ENCODE measurements at regions not wholly inside any gene's neighbourhood (a gene's known extent, or its start where the extent isn't known, plus 50 kb on each side); places are given as distances from the start of the nearest gene placed in this dataset.

- TF ChIP-seq, protein P1, sequence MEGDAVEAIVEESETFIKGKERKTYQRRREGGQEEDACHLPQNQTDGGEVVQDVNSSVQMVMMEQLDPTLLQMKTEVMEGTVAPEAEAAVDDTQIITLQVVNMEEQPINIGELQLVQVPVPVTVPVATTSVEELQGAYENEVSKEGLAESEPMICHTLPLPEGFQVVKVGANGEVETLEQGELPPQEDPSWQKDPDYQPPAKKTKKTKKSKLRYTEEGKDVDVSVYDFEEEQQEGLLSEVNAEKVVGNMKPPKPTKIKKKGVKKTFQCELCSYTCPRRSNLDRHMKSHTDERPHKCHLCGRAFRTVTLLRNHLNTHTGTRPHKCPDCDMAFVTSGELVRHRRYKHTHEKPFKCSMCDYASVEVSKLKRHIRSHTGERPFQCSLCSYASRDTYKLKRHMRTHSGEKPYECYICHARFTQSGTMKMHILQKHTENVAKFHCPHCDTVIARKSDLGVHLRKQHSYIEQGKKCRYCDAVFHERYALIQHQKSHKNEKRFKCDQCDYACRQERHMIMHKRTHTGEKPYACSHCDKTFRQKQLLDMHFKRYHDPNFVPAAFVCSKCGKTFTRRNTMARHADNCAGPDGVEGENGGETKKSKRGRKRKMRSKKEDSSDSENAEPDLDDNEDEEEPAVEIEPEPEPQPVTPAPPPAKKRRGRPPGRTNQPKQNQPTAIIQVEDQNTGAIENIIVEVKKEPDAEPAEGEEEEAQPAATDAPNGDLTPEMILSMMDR (conservative IDR thresholded peaks at IDR 0.05), result no peak
- no peak overlapping the region for H3K27ac ChIP-seq
Measured at GRCh38 chr2:238730881-238731280, 117.0 kb upstream of the TWIST2 start.

- TF ChIP-seq, protein P1 (conservative IDR thresholded peaks at IDR 0.05), result no peak
- no peak overlapping the region for H3K27ac ChIP-seq
Measured at GRCh38 chr2:238731961-238732360, 115.9 kb upstream of the TWIST2 start.

DNA sequence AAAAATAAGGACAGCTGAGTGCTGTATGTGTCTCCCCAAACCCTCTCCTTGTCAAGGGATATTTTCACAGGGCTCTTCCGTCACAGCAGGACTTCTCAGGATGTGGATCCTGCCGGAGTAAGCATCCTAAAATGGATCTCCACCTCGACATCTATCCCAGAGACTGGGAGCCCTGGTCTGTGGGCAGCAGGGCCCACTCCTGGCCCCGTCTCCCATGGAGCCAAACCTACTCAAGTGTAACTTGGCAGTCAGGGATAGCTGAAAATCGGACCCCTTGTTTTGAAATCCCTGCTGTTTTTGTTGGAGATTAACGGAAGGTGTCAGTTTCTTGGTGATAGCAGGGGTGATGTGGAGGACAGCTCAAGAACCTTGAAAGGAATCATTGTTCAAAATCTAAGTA lies 109.0 kb upstream of the TWIST2 start:
- H3K27ac ChIP-seq, result no peak overlapping the region
- TF ChIP-seq, protein P1 (conservative IDR thresholded peaks at IDR 0.05), result no peak

- H3K27ac ChIP-seq, result no peak overlapping the region
- TF ChIP-seq, protein P1 (conservative IDR thresholded peaks at IDR 0.05), result no peak
Measured at GRCh38 chr2:238739668-238740067, 108.2 kb upstream of the TWIST2 start.

- H3K27ac ChIP-seq, result no peak overlapping the region
- TF ChIP-seq, protein P1 (conservative IDR thresholded peaks at IDR 0.05), result no peak
Measured at GRCh38 chr2:238741277-238741676, 106.6 kb upstream of the TWIST2 start.

DNA sequence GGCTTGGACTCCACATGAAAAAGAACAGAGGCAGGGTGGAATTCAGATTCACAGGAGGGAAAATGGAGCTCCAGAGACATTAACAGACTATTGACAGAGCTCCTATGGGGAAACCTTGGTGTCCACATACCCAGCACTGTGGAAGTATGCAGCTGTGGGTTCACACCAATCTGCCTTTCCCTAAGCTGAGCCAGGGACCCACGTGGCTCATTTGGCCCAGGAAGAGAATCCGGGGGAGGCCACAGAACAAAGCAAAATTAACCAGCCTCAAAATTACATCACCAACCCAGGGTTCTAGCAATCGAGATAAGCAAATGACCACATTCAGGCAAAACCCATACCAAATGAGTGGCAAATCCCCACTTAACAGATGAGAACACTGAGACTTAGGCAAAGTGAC lies 105.8 kb upstream of the TWIST2 start:
- TF ChIP-seq, protein P1 (conservative IDR thresholded peaks at IDR 0.05), result no peak
- no peak overlapping the region for H3K27ac ChIP-seq

- TF ChIP-seq, protein P1 (conservative IDR thresholded peaks at IDR 0.05), result no peak
- no peak overlapping the region for H3K27ac ChIP-seq
Measured at GRCh38 chr2:238742664-238743063, 105.2 kb upstream of the TWIST2 start.
